ENCODE measurements at regions not wholly inside any gene's neighbourhood (a gene's known extent, or its start where the extent isn't known, plus 50 kb on each side); places are given as distances from the start of the nearest gene placed in this dataset.
"Not testable (repeated sequence)": the region's sequence is repeated elsewhere in the genome, so short reads cannot be mapped to it uniquely, and the experiment has no call there.

DNA sequence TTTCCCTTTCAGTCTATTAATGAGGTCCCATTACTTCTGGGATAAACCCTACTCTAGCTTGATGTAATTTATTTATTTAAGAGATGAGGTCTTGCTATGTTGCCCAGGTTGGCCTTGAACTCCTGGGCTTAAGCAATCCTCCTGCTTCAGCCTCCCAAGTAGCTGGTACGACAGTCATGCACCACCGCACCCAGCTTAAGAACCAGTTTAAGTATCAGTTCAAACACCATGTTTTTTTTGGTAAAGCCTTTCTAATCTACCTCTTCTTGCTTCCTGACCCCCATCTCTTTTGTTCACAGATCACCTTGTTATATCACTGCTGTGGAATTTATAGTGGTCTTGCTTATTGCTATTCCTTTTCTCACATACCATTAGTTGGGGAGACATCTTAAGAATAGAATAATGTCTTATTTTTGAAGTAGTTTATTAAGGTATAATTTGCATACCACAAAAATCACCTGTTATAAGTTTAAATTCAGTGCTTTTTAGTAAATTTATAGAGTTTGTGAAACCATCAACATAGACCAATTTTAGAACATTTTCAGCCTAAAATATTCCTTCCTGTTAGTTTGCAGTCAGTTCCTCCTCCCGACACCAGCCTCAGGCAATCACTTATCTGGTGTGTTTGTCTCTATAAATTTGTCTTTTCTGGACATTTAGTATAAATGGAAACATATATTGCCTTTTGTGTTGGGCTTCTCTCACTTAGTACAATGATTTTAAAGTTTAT, 257.9 kb downstream of the PDCD6IP start:
- DNase-seq (ENCODE audit: low spot score) (no peak), ATAC-seq (no peak)
- peaks cover 6% of the 10 kb centered on the region for H3K4me1 Mint-ChIP-seq
- POLR2A ChIA-PET, result no interaction called here
- CTCF ChIA-PET, result no interaction called here
- H3K27ac Mint-ChIP-seq, result no peak overlapping the region
- TF ChIP-seq ATF1 (CRISPR knock-in tag; IDR thresholded peaks at IDR 0.05) (no peak), ZNF416 (CRISPR knock-in tag; IDR thresholded peaks at IDR 0.05) (no peak), NFYB (CRISPR knock-in tag; conservative IDR thresholded peaks at IDR 0.05; ENCODE audit: low read depth) (no peak), ETV6 (CRISPR knock-in tag; IDR thresholded peaks at IDR 0.05) (no peak), ZNF512 (CRISPR knock-in tag; IDR thresholded peaks at IDR 0.05; ENCODE audit: borderline replicate concordance) (no peak)
- TF ChIP-seq, protein P1, sequence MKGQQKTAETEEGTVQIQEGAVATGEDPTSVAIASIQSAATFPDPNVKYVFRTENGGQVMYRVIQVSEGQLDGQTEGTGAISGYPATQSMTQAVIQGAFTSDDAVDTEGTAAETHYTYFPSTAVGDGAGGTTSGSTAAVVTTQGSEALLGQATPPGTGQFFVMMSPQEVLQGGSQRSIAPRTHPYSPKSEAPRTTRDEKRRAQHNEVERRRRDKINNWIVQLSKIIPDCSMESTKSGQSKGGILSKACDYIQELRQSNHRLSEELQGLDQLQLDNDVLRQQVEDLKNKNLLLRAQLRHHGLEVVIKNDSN (CRISPR knock-in tag; IDR thresholded peaks at IDR 0.05), result no peak
- H3K4me3 Mint-ChIP-seq, result no peak overlapping the region
- peaks cover 4% of the 10 kb centered on the region; the same call in 1 of the 2 replicates for H3K36me3 Mint-ChIP-seq
- peaks cover 13% of the 10 kb centered on the region for H3K9me3 Mint-ChIP-seq
- H3K27me3 Mint-ChIP-seq (ENCODE audit: low read depth), result no peaks in the 10 kb centered on the region

GRCh38 chr3:34056951-34057390, 258.5 kb downstream of the PDCD6IP start:
- peaks cover 17% of the 10 kb centered on the region for H3K9me3 Mint-ChIP-seq
- ATAC-seq (no peak), DNase-seq (ENCODE audit: low spot score) (no peak)
- no peaks in the 10 kb centered on the region for H3K27me3 Mint-ChIP-seq (ENCODE audit: low read depth)
- H3K36me3 Mint-ChIP-seq, result peaks cover 4% of the 10 kb centered on the region
- ChIA-PET POLR2A (no interaction called here), CTCF (no interaction called here)
- H3K27ac Mint-ChIP-seq, result no peak overlapping the region
- peaks cover 6% of the 10 kb centered on the region for H3K4me1 Mint-ChIP-seq
- no peak overlapping the region for H3K4me3 Mint-ChIP-seq
- TF ChIP-seq NR3C1 (CRISPR knock-in tag; conservative IDR thresholded peaks at IDR 0.05; ENCODE audit: low read depth), result no peak
- no peak for TF ChIP-seq JAZF1 (CRISPR knock-in tag; IDR thresholded peaks at IDR 0.05)
- no peak for TF ChIP-seq HMGA2 (CRISPR knock-in tag; IDR thresholded peaks at IDR 0.05)
- no peak for TF ChIP-seq FOXJ3 (CRISPR knock-in tag; IDR thresholded peaks at IDR 0.05; ENCODE audit: borderline replicate concordance)
- no peak for TF ChIP-seq ESRRA (CRISPR knock-in tag; IDR thresholded peaks at IDR 0.05; ENCODE audit: borderline replicate concordance)
- no peak for TF ChIP-seq ETV6 (CRISPR knock-in tag; IDR thresholded peaks at IDR 0.05)
- no peak for TF ChIP-seq NFE2L1 (CRISPR knock-in tag; IDR thresholded peaks at IDR 0.05)
- TF ChIP-seq NFYB (CRISPR knock-in tag; conservative IDR thresholded peaks at IDR 0.05; ENCODE audit: low read depth), result no peak
- no peak for TF ChIP-seq GRHL2 (CRISPR knock-in tag; IDR thresholded peaks at IDR 0.05; ENCODE audit: insufficient replicate concordance, severe bottlenecking)
- no peak for TF ChIP-seq FOXP4 (CRISPR knock-in tag; IDR thresholded peaks at IDR 0.05)
- no peak for TF ChIP-seq KAT7 (CRISPR knock-in tag; IDR thresholded peaks at IDR 0.05; ENCODE audit: borderline replicate concordance)
- TF ChIP-seq EMX1 (CRISPR knock-in tag; IDR thresholded peaks at IDR 0.05), result no peak
- TF ChIP-seq TEAD4 (CRISPR knock-in tag; IDR thresholded peaks at IDR 0.05), result no peak
- TF ChIP-seq FOXP1 (CRISPR knock-in tag; IDR thresholded peaks at IDR 0.05; ENCODE audit: borderline replicate concordance), result no peak
- TF ChIP-seq ELF4 (CRISPR knock-in tag; IDR thresholded peaks at IDR 0.05; ENCODE audit: low read depth), result no peak
- TF ChIP-seq STAT6 (CRISPR knock-in tag; conservative IDR thresholded peaks at IDR 0.05; ENCODE audit: low read depth), result no peak

DNA sequence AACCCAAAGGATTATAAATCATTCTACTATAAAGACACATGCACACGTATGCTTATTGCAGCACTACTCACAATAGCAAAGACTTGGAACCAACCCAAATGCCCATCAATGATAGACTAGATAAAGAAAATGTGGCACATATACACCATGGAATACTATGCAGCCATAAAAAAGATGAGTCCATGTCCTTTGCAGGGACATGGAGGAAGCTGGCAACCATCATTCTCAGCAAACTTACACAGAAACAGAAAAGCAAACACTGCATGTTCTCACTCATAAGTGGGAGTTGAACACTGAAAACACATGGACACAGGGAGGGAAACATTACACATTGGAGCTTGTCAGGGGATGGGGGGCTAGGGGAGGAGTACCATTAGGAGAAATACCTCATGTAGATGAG, 262.6 kb downstream of the PDCD6IP start:
- DNase-seq (ENCODE audit: low spot score); H3K27ac Mint-ChIP-seq; H3K36me3 Mint-ChIP-seq; POLR2A ChIA-PET; CTCF ChIA-PET; H3K4me3 Mint-ChIP-seq; H3K4me1 Mint-ChIP-seq; H3K27me3 Mint-ChIP-seq (ENCODE audit: low read depth); ATAC-seq: not testable (repeated sequence)
- H3K9me3 Mint-ChIP-seq, result peaks cover 19% of the 10 kb centered on the region

Data from WTC11 (cell line).